DLD1 (cell line): ENCODE measurements at regions not wholly inside any gene's neighbourhood (a gene's known extent, or its start where the extent isn't known, plus 50 kb on each side); places are given as distances from the start of the nearest gene placed in this dataset.

Experiments used
- in situ Hi-C: cut with HindIII; loops from 2 replicates; pipeline ENCODE4 v1.10.0; 2017; ENCODE audit warnings: low sequenced_read_pairs

DNA sequence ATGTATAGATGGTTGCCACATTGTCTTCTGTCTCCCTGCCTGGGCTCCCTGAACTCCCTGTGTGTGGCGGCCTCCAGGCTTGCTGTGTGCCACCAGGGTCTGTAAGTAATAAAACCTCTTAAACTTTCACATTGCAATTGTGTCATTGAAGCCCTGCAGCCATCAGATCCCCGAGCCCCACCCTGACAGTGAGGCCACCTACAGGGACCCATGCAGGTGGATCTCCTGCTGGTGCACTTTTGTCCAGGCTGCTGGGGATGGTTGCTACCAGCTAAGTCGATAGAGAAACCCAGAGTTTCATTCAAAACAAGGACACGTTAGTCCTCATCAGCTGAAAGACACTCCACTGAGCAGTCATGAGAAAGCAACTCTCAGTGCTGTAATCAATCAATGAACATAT, 133.6 kb upstream of the PRICKLE2 start:
- in situ Hi-C loops: no loop called here

DNA sequence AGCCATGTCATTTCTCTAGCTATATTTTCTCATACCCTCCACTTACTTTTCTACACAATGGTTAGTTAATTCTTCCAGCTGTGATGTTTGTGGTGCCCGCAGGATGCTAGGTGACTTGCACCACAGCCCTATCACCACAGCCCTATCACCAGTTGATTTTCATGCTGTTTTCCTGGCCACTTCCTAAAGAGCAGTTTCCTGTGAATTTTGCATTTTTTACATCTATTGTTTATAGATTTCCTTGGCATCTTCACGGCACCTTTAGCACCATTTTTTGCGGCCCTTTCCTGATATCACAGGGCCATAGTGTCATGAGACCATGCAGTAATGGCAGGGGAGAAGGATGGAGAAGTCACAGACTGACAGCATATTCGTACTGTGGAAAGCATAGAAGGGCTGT, 132.9 kb upstream of the PRICKLE2 start:
- in situ Hi-C loops: no loop called here

DNA sequence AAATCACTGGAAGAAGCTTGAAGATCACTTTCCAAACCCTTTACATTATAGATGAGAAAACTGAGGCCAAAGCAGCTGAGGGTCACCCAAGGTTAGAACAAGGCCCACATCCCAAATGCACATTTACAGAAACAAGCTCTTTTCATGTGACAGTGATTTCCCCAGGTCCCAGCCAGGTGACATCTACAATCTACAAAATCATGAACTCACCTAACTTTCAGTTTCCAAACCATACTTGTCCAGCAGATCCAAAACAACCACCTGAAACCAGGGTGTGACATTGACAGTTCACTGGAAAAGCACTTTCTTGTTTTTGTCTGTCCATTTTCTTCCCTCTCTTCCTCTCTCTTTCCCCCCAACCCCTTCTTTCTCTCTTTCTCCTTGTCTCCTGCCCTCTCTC, 132.2 kb upstream of the PRICKLE2 start:
- in situ Hi-C loops: no loop called here

DNA sequence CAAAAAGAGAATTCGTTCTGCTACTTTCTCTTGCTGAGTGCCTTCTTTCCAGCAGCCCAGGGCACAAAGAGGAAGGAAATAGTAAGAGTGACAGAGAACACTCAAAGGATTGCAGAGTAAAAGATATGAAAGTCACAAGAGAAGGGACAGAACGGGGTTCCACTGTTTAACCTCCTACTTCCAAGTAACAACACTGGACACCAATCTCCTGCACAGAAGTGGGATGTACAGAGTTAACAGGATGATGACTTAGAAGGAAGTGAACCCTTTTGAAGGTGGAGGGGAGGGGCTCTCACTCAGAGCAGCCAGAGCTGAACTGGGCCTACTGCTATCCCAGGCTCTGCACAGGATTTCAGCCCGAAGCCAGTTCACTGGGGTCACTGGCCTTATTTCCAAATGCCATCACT, 130.1 kb upstream of the PRICKLE2 start:
- in situ Hi-C loops: no loop called here

DNA sequence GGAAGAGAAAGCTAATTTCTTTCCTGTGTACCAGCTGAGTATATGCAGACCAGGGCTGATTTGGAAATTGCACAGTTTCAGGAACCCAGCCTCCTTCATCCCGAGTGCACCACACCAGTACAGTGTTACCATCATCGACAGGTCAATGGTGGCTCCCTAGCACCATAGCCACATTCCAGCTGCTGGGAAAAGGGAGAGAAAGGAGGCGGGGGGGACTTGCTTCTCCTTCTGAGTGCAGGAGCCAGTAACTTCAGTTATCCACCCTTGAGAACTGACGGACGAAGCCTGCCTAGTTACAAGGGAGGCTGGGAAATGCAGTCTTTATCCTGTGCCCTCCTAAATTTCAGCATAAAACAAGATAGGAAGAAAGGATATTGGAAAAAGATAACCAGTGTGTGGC, 129.7 kb upstream of the PRICKLE2 start:
- in situ Hi-C loops: no loop called here

DNA sequence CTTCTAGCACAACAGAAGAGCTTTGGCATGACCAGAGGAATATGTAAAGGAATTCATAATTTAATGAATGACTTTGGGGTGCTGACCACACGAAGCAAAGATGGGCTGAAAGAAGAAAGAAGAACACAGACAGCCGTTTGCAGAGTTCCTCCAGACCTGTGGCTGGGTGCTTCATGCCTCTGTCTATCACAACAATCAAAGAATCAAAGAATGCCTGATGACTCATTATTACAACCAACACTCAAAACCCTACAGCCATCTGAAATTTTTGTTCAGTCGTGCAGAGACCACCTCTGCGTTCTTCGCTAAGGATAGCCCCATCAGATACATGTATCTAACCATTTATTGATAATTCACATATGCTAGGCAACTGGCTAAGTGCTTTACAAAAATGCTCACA, 129.0 kb upstream of the PRICKLE2 start:
- in situ Hi-C loops: no loop called here

DNA sequence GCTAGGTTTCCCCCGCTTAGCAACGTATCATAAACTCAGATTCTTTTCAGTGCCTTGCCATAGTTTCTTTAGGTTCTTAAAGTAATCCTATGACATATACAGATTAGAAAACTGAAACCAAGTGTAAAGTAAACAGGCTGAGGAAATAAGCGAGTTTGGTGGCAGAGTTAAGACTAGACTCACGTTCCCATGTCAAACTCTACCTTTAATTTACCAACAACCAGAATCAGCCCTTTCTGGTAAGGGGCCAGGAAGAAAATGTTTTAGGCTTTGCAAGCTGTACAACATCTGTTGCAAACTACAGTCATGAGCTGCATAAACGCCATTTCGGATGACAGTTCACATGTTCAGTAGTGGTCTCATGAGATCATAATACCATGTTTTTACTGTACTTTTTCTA, 128.0 kb upstream of the PRICKLE2 start:
- in situ Hi-C loops: no loop called here

DNA sequence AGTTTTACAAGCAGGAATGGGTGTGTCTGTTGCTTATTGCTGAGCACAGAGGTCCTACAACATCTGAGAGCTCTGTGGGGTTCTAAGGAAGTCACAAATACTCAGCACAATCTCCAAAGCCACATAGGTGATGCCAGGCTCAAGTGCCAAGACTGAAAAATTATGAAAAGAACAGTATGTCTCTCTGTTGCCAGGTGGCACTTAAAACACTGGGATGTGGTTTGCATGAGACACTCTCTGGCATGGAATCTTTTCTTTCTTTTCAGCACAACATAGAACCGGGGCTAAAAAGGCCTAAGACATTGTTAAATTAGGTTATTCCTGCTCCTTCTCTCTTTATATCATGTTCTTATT, 127.3 kb upstream of the PRICKLE2 start:
- in situ Hi-C loops: no loop called here

DNA sequence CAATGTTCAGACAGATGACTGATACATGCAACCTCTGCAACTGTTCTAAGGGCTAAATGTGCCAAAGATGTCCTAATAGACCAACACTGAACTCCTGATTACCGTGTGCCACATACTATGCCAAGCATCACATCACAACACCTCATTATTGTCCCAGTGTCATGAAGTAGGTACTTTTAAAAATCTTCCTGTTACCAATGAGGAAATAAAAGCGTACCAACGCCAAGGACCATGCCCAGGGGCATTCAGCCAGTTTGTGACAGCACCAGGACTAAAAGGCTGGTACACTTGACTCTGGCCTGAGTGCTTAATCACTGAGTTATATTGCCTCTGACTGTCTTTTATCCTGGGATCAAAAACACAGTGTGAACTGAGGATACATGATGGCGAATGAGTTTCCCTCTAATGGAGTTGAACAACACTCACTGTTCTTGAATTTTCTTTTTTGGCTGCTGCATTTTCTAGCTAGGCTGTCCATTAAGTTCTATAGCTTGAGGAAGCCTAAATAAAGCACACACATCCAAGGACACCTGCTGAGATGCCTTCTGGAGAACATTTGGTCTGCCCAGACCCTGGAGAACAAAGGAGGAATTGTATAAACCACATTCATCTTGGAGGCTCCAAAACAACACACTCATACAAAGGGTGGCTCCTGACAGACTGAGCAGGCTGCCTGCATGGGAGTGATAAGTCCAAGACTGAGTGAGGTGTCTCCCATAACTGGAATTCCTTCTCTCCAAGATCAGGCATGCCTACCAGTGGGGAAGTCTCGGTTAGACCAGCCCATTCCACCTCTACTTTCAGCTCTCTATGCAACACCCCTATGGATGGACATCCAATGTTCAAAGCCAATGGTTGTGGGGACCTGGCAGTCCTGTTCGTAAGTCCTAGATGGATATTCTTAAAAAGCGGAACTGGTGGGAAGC, 126.7 kb upstream of the PRICKLE2 start:
- in situ Hi-C loops: no loop called here

DNA sequence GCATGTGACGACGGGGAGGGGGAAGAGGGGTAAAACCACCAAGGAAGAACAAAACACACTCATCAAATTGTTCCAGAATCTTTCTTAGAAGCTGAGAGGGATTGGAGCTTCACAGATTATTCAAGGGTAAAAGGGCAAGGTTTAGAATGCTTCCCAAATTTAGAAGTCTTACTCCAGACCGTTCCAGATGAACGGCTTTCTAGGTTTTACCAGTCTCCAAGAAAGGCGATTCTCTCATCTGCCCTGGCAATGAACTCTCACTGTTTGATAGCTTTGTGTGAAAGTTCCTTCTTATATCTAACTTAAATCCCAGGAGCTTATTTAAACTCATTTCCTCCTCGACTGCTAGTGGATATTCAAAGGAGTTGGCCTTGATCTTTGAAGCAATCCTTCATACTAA, 124.3 kb upstream of the PRICKLE2 start:
- in situ Hi-C loops: no loop called here

DNA sequence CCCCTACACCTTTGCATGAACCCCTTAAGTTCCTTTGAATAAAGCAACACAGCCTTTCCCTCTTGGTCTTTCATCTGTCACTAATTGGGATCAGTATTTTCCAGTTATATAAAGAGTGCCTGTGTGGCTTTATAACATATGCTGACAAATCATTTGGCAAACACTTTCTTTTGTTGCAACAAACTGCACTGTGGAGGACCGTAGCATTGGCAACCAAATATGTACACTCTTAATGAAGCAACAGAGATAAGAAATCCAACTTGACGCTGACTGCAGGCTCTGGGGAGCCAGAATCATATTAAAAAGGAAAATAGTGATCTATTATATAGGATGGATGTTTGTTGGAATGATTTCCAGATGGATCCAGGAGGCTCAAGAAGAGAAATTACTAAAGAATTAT, 120.1 kb upstream of the PRICKLE2 start:
- in situ Hi-C loops: no loop called here

DNA sequence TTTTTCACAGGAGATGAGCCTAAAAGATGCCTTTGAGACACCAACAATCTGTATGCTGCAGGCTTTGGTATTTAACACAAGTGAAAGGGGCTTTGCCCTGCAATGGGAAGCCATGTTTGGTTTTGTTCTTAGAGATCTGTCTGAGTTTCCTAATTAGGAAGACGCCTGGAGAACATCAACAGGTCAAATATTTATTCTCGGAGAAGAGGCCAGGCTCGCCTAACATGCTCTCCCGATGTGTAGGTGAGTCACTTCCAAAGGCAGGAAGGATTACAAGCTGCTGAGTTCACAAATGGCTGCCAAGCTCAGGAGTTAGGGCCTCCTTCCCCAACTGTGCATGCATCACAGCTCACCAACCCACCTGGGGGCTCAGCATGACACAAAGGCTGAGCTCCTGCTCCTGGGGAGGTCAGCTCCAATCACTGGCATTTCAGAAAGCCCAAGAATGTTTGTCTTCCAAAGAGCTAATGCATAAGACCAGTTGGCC, 119.5 kb upstream of the PRICKLE2 start:
- in situ Hi-C loops: no loop called here

DNA sequence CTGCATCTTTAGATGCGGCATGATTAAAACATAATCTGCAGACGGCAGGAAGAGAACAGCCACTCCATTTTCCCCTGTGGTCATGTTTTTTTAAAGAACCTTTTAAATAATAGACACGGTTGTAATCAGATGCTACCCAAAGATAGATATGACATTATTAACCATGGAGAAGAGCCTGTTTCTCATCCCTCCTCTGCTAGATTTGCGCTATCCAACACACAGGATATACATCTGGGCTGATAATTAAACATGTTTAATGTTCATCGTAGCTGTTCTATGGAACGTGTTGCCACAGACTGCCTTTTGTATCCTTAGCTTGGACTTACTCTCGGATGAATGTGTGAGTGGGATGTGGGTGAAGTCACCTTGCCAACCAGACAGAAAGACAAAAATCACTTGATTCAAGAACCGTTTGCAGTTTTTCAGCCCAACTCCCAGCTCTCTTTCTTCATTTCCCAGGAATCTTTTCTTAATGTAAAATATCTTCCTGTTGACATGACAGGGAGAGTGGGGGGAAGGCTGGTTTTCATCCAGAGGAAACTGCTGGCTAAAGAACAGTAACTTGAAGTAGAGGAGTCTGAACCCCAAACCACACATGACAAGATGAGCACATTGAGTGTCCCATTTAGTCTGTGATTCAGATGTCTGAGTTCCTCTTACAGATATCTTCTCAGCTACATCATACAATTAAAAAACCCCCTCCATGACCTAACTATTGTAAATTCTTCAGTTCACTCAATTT, 118.6 kb upstream of the PRICKLE2 start:
- in situ Hi-C loops: no loop called here

DNA sequence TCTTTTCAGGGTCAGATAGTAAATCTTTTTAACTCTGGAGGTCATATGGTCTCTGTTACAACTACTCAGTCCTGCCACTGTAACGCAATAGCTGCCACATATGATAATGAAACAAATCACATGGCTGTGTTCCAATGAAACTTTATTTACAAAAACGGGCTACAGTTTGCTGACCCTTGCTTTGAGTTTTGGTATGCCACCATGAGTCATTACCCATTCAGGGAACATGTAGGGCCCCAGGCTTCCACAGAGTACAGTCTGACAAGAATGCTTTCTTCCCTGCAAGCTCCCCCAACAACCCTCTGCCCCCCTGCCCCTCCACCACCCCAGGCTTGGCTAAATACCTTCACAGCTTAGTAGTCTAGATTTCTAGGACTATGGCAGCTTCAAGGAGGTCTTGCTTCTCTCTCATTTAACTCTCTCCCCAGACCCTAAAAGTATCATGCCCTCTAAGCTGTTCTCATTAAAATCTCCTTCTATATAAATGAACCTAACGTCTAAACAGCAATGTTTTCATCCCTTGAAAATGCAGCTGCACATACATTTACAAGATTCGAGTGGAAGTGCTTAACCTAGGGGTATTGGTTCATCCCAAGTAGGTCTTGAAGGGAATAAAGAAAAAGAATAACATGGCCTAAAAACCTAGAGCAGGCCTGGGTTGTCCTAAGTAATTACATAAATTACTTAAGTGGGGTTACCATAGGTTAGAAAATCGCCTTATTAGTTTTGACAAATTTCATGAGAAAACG, 117.8 kb upstream of the PRICKLE2 start:
- in situ Hi-C loops: no loop called here

DNA sequence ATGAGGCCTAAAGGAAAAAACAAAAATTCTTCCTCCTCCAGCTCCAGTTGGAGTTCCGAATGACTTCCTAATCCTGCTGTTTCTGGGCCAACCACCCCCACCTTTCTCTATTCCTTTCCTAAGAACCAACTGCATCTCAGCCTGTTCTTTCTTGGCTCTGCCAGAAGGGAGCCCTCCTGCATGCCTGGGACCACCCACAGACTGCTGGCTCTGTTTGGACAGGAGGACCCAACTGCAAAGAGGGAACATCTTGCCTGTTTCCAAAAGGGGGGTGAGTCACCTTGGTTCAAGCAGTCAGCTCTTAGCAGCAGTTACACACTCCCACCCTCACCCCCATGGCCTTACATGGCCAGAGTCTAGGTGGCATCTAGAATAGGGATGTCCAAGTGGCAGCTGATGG, 116.0 kb upstream of the PRICKLE2 start:
- in situ Hi-C loops: no loop called here

DNA sequence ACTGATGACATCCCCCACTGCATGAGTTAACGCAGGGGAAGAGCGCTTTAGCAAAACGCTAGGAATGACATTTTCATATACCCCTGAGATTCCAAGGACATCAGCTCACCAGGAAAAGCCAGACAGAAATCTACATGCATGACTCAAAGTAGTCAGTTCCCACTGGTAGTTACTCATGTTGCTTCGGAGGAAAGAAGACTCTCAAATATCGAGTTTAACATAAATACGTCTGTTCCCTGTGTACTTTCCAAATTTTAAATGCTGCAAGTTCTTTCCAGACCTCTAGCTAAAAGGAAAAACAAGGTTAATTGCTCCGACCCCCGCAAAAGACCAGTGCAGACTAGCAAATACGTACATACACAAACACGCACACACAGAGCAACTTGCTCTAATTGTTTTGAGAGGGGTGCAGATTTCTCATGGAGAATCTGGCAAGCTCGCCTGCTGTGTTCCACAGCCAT, 115.4 kb upstream of the PRICKLE2 start:
- in situ Hi-C loops: no loop called here

DNA sequence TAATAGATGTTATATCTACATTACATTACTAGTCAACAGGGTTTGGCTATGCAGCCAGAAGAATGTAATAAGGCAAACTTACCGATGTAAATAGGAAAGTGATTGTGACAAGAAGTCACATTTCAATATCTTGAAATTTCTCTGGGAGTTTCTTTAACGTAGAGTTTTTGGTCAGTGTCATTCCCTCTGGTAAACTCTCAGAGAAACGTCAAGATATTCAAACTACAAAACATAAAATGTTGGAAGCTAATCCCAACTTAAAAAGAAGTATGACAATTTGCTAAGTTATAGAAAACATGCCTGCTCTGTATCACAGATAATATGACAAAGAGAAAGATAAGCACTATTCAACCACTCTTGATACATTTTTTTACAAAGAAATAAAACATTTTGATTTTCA, 111.2 kb upstream of the PRICKLE2 start:
- in situ Hi-C loops: no loop called here

DNA sequence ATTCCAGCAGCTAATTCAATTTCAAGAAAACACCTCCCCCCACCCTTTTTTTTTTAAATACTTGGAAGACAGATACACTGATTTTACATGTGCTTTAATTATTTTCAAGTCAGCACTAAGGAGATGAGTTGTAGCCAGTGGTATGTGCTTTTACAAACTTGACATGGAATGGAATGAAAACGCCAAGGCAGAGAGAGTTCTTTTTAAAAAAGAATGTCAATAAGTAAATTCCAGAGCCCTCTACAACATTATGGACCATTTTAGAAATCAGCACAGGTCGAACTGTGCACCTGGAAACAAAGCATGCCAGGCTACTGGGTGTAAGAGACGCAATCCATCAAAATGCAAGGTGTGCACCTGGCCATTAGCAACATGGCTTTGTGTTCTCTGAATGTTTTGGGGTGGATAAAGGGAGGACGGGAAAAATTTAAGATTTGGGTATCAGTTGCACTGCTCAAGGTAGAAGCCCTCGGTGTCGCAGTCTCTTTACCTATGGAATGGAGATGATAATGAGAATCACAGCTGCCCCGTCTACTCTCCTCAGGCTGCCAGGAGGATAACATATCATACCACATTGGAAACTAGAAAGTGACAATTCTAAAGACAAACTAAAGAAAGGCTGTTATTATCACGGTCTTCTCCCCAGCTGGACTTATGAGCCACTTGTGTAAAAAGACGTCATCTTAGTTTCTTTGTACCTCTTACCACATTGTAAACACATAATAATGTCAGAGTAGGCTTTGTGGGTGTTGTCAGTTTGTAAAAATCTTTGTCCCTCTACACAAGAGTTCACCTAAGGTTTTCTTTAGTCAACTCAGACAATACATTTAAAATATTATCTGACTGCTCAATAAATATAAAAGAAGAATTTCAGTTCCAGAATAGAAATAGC, 107.4 kb upstream of the PRICKLE2 start:
- in situ Hi-C loops: no loop called here

DNA sequence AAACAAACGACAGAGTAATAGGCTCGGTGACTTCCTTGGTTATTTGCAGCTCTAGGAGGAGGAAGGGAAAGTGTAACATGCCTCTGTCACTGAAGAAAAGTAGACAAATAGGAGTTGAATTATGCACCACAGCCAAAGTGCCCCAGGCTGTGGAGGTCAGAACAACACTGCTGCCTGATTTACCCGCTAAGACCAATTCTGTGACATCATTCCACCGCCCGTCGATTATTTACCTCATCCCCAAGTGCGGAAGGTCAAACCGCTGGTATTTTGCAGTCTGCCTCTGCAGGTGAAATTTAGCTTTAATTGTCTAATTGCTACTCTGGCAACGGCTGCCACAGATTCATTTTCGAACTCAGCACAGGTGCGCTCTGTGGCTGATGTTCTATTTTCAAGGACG, 106.3 kb upstream of the PRICKLE2 start:
- in situ Hi-C loops: no loop called here

DNA sequence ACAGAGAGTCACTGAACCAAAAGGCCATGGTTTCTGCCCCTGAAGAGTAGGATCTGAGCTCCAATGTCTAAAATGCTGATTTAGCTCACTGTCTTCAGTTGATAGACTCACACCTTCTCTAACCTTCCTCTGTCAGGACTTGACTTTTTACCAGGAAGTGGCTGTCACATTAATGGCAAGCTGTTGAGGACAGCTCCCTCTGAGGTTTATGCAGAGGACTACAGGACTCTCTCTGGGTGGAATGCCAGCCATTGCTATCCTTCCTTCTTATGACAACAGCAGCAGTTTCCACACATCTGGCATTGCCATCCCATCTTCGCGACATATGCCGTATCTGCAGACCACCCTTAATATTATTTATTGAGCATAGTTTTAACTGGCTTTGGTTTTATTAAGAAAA, 103.8 kb upstream of the PRICKLE2 start:
- in situ Hi-C loops: no loop called here
